OCI-LY1 (cell line): ENCODE measurements at regions not wholly inside any gene's neighbourhood (a gene's known extent, or its start where the extent isn't known, plus 50 kb on each side); places are given as distances from the start of the nearest gene placed in this dataset.

ENCODE experiments used
- EZH2 ChIP-seq: fragments of 200-600 bp; sonication (generic), shearing (Covaris generic); IDR thresholded peaks from 2 replicates; pipeline ENCODE4 v1.8.0; 2017; ENCODE audit warnings: borderline replicate concordance, mixed run types, mild to moderate bottlenecking, antibody characterized with exemption, low read length, moderate library complexity, mixed read lengths
- TF ChIP-seq, protein P1 (sequence below): fragments of 200-600 bp; sonication (generic), shearing (Covaris generic); IDR thresholded peaks from 2 replicates; pipeline ENCODE4 v1.5.1; 2017; ENCODE audit warnings: mild to moderate bottlenecking, antibody characterized with exemption, low read length, moderate library complexity, mixed read lengths

DNA sequence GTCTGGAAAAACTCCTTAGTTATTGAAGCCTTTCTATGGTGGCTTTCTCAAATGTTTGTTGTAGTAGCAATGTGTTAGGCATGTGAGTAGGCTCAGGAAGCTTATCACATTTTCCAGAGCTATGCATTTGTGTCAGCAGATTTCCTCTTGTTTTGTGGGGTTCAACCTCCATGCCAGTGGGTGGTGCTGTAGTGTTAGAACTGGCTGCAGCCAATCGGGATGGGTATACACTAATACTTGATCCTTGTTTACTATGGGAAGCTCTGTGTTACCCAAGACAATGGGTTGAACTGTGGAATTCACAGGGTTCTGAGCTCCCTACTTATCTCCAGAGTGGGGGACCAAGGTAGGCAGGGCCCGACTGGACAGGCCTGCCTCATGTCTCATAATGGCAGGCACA is 348.5 kb upstream of the ADAMTS5 start:
- TF ChIP-seq, protein P1, sequence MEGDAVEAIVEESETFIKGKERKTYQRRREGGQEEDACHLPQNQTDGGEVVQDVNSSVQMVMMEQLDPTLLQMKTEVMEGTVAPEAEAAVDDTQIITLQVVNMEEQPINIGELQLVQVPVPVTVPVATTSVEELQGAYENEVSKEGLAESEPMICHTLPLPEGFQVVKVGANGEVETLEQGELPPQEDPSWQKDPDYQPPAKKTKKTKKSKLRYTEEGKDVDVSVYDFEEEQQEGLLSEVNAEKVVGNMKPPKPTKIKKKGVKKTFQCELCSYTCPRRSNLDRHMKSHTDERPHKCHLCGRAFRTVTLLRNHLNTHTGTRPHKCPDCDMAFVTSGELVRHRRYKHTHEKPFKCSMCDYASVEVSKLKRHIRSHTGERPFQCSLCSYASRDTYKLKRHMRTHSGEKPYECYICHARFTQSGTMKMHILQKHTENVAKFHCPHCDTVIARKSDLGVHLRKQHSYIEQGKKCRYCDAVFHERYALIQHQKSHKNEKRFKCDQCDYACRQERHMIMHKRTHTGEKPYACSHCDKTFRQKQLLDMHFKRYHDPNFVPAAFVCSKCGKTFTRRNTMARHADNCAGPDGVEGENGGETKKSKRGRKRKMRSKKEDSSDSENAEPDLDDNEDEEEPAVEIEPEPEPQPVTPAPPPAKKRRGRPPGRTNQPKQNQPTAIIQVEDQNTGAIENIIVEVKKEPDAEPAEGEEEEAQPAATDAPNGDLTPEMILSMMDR, result no peak
- TF ChIP-seq EZH2, result no peak
